ENCODE measurements at regions not wholly inside any gene's neighbourhood (a gene's known extent, or its start where the extent isn't known, plus 50 kb on each side); places are given as distances from the start of the nearest gene placed in this dataset.

DNA sequence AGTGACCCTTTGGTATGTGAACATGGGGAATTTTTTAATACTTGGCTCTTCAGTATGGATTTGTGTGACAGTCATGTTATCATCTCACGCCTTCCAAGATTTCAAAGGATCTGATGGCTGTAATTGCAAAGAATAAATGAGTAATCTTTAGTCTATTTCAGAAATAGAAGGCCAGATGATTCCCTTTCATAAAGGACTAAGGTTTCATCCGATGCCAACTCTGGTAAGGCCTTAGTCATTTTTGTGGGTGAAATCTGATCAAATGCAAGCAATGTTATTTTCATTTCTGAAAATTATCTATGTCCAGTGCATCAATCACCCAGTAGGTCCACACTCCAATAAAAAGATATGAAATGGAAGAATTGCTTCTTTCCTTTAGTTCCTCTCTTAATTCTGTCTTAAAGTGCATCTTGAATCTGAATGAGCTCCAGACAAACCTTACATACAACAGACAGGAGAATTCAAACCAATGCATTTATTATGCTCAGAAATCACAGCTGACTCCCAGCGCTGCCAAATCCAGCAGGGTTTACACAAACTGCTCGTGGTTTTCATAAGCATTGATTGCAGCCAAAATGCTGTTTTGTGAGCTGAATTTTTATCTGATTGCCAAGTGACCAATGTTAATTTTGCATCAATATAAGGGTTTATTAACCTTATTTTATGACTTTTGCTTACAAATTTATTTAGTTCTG, 565.2 kb upstream of the MARCKS start:
- TF ChIP-seq, protein P1, sequence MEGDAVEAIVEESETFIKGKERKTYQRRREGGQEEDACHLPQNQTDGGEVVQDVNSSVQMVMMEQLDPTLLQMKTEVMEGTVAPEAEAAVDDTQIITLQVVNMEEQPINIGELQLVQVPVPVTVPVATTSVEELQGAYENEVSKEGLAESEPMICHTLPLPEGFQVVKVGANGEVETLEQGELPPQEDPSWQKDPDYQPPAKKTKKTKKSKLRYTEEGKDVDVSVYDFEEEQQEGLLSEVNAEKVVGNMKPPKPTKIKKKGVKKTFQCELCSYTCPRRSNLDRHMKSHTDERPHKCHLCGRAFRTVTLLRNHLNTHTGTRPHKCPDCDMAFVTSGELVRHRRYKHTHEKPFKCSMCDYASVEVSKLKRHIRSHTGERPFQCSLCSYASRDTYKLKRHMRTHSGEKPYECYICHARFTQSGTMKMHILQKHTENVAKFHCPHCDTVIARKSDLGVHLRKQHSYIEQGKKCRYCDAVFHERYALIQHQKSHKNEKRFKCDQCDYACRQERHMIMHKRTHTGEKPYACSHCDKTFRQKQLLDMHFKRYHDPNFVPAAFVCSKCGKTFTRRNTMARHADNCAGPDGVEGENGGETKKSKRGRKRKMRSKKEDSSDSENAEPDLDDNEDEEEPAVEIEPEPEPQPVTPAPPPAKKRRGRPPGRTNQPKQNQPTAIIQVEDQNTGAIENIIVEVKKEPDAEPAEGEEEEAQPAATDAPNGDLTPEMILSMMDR (IDR thresholded peaks at IDR 0.05; ENCODE audit: low read depth, low read length): no peak
- TF ChIP-seq POLR2A (IDR thresholded peaks at IDR 0.05; ENCODE audit: extremely low read depth, insufficient read length): no peak
- TF ChIP-seq, protein P2, sequence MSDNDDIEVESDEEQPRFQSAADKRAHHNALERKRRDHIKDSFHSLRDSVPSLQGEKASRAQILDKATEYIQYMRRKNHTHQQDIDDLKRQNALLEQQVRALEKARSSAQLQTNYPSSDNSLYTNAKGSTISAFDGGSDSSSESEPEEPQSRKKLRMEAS (IDR thresholded peaks at IDR 0.05; ENCODE audit: low read depth, low read length): no peak

Measured in NB4 (cell line).